ENCODE measurements at regions not wholly inside any gene's neighbourhood (a gene's known extent, or its start where the extent isn't known, plus 50 kb on each side); places are given as distances from the start of the nearest gene placed in this dataset.

DNA sequence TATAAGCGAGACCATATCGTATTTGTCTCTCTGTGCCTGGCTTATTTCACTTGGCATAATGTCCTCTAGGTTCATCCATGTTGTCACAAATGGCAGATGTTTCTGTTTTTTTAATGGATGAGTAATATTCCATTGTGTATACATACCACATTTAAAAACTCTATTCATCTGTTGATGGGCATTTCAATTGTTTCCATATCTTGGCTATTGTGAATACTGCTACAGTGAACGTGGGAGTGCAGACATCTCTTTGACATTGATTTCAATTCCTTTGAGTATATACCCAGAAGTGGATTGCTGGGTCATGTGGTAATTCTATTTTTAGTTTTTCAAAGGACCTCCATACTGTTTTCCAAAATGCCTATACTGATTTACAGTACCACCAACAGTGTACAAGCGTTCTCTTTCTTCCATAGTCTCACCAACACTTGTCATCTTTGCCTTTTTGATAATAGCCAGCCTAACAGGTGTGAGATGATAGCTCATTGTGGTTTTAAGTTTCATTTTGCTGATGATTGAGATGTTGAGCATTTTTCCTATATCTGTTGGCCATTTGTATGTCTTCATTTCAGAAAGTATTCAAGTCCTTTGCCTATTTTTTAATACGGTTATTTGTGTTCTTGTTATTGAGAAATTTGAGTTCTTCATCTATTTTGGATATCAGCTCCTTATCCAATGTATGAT is 194.7 kb upstream of the E2F8 start:
- Mint-ChIP-seq H3K27ac (no peak overlapping the region), H3K27me3 (ENCODE audit: low read depth, poor library complexity) (peaks cover 14% of the 10 kb centered on the region), H3K9me3 (peaks cover 7% of the 10 kb centered on the region), H3K36me3 (ENCODE audit: low read depth) (no peaks in the 10 kb centered on the region), H3K4me3 (no peak overlapping the region), H3K4me1 (peaks cover 19% of the 10 kb centered on the region)
- no peak for DNase-seq
- TF ChIP-seq, protein P1, sequence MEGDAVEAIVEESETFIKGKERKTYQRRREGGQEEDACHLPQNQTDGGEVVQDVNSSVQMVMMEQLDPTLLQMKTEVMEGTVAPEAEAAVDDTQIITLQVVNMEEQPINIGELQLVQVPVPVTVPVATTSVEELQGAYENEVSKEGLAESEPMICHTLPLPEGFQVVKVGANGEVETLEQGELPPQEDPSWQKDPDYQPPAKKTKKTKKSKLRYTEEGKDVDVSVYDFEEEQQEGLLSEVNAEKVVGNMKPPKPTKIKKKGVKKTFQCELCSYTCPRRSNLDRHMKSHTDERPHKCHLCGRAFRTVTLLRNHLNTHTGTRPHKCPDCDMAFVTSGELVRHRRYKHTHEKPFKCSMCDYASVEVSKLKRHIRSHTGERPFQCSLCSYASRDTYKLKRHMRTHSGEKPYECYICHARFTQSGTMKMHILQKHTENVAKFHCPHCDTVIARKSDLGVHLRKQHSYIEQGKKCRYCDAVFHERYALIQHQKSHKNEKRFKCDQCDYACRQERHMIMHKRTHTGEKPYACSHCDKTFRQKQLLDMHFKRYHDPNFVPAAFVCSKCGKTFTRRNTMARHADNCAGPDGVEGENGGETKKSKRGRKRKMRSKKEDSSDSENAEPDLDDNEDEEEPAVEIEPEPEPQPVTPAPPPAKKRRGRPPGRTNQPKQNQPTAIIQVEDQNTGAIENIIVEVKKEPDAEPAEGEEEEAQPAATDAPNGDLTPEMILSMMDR (IDR thresholded peaks at IDR 0.05): no peak

- H3K9me3 Mint-ChIP-seq: peaks cover 7% of the 10 kb centered on the region
Measured at GRCh38 chr11:19433791-19434190, 193.0 kb upstream of the E2F8 start.

DNA sequence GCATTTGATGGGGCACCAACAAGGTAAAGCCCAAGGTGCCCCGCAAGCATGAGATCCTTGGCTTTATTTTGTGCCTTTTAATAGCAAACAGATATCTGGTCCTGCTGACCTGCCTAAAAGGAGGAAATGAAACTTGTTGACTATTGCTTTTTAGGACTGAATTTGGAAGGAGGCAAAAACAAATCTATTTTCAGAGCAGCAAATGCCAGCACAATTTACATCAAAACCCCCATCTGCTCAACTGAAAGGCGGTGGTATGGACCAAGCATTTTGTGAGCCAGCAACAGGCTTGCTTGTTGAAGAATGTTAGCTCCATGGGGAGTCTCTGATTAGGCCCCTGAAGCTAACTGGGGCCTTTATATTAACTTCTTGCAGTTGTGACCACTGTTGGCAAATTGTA is 192.6 kb upstream of the E2F8 start:
- Mint-ChIP-seq H3K27me3 (ENCODE audit: low read depth, poor library complexity) (peaks cover 20% of the 10 kb centered on the region), H3K36me3 (ENCODE audit: low read depth) (no peaks in the 10 kb centered on the region), H3K9me3 (peaks cover 7% of the 10 kb centered on the region), H3K4me3 (no peak overlapping the region), H3K27ac (no peak overlapping the region), H3K4me1 (peaks cover 34% of the 10 kb centered on the region)
- TF ChIP-seq, protein P1 (IDR thresholded peaks at IDR 0.05): no peak
- DNase-seq: no peak

More at GRCh38 chr11:19433791-19434190, 193.0 kb upstream of the E2F8 start:
- Mint-ChIP-seq H3K27me3 (ENCODE audit: low read depth, poor library complexity) (peaks cover 20% of the 10 kb centered on the region), H3K4me3 (no peak overlapping the region), H3K4me1 (peaks cover 30% of the 10 kb centered on the region), H3K36me3 (ENCODE audit: low read depth) (no peaks in the 10 kb centered on the region), H3K27ac (no peak overlapping the region)
- TF ChIP-seq, protein P1 (IDR thresholded peaks at IDR 0.05): no peak
- DNase-seq: no peak

DNA sequence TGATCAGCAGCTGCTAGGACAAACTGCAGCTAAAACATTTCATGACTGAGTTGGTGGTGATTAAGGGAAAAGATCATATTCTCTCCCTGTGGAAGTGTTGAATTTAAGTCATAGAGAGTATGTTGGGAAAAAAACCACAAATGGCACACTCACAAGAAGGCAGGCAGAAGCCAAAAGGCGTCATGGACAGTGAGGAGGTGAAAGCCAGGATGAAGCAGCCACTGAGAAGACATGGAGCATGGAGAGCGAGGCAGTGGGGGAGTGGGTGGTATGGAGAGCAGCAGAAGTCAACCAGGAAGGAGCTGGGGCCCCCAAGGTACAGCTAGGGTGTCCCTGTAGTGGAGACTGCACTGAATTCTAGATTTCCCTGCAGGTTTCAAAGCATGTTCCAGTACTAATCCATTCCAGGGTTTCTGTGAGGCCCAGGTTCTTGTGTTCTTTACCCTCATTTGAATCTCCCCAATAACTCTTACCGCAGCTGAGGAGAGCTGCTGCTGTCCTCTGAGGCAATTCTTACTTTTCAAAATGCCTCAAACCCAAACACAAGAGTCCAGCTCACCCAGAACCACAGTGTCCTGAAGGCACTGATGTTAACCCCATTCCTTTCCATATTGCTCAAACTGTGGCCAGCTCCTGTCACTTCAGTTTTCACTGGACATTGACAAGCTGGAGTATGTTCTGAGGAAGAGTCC is 191.8 kb upstream of the E2F8 start:
- DNase-seq: no peak
- H3K4me3 Mint-ChIP-seq: no peak overlapping the region
- H3K36me3 Mint-ChIP-seq (ENCODE audit: low read depth): no peaks in the 10 kb centered on the region
- TF ChIP-seq, protein P1 (IDR thresholded peaks at IDR 0.05): no peak
- H3K4me1 Mint-ChIP-seq: peaks cover 42% of the 10 kb centered on the region
- H3K27me3 Mint-ChIP-seq (ENCODE audit: low read depth, poor library complexity): peaks cover 20% of the 10 kb centered on the region
- H3K27ac Mint-ChIP-seq: no peak overlapping the region
- peaks cover 7% of the 10 kb centered on the region for H3K9me3 Mint-ChIP-seq

- no peak for DNase-seq
- no peak overlapping the region for H3K27ac Mint-ChIP-seq
- H3K36me3 Mint-ChIP-seq (ENCODE audit: low read depth): no peaks in the 10 kb centered on the region
- H3K4me1 Mint-ChIP-seq: peaks cover 59% of the 10 kb centered on the region
- TF ChIP-seq, protein P1 (IDR thresholded peaks at IDR 0.05): no peak
- peaks cover 15% of the 10 kb centered on the region for H3K27me3 Mint-ChIP-seq (ENCODE audit: low read depth, poor library complexity)
- H3K4me3 Mint-ChIP-seq: no peak overlapping the region
- peaks cover 2% of the 10 kb centered on the region for H3K9me3 Mint-ChIP-seq
Measured at GRCh38 chr11:19430754-19431398, 190.1 kb upstream of the E2F8 start.

All from nephron progenitor cell (in vitro differentiated cells).